Endothelial cell of umbilical vein (primary cell): ENCODE measurements at regions not wholly inside any gene's neighbourhood (a gene's known extent, or its start where the extent isn't known, plus 50 kb on each side); places are given as distances from the start of the nearest gene placed in this dataset.

ENCODE experiments used
- BruUV-seq: library from RNA; stranded (reverse); fragments of 400-500 nt; replicated peaks from 2 replicates; lab custom pipeline; 2021; lab: Mats Ljungman, UMichigan
- CTCF ChIA-PET: fragments of 300-600, 350-600 bp; sonication (Branson Sonifier 250); formaldehyde crosslinking; loops from one replicate; lab custom pipeline; 2021; ENCODE audit warnings: antibody characterized with exemption, inconsistent platforms; lab: Charles Lee
- POLR2A ChIA-PET: fragments of 300-600, 350-600 bp; sonication (Branson Sonifier 250); formaldehyde crosslinking; loops from one replicate; lab custom pipeline; 2021; ENCODE audit warnings: antibody characterized with exemption, inconsistent platforms; lab: Charles Lee
- DNase-seq: peaks from one replicate; pipeline ENCODE4 v3.0.0-alpha.2; 2011; ENCODE audit warnings: low read depth, low spot score
- FAIRE-seq: peaks from 2 replicates; lab custom pipeline; 2011; peaks lifted over from hg19 to GRCh38; lab: Jason Lieb, UNC
- H2AFZ ChIP-seq: 2 replicates; pipeline ENCODE4 v1.6.0; 2012; ENCODE audit warnings: low read depth, low read length, control low read depth, inconsistent platforms
- H3K27ac ChIP-seq: 2 replicates; pipeline ENCODE4 v1.5.1; 2011; ENCODE audit warnings: low read depth, mild to moderate bottlenecking, control low read depth, low read length, moderate library complexity; ENCODE audit not compliant: insufficient read depth
- H3K27me3 ChIP-seq, 2 experiments: 2 replicates each; pipeline versions ENCODE4 v1.6.0 to v1.6.1; 2011; ENCODE audit warnings: low read length in 2 of 2, mixed read lengths in 1 of 2; ENCODE audit not compliant: control insufficient read depth in 2 of 2, insufficient read depth in 2 of 2
- H3K36me3 ChIP-seq, 2 experiments: 2 replicates in 1 of 2; 3 replicates in 1 of 2; pipeline ENCODE4 v1.5.1; 2011; ENCODE audit warnings: low read length in 2 of 2, mild to moderate bottlenecking in 1 of 2, moderate library complexity in 1 of 2; ENCODE audit not compliant: control insufficient read depth in 2 of 2, insufficient read depth in 2 of 2; ENCODE audit errors: extremely low read depth in 1 of 2
- H3K4me1 ChIP-seq: 3 replicates; pipeline ENCODE4 v1.5.1; 2011; ENCODE audit warnings: mild to moderate bottlenecking, low read length; ENCODE audit not compliant: control insufficient read depth, insufficient read depth; ENCODE audit errors: extremely low read depth
- H3K4me2 ChIP-seq: 2 replicates; pipeline ENCODE4 v1.6.1; 2011; ENCODE audit warnings: low read length, control low read depth, mixed read lengths; ENCODE audit not compliant: insufficient read depth
- H3K4me3 ChIP-seq, 3 experiments: fragments of 200-600 bp in 1 of 3; sonication (generic), shearing (Covaris generic) in 1 of 3; replicated peaks in 1 of 3; 2 replicates each; pipeline ENCODE4 v1.5.1; 2011 to 2016; ENCODE audit warnings: control low read depth in 3 of 3, low read length in 3 of 3, mild to moderate bottlenecking in 2 of 3, inconsistent platforms in 1 of 3, low read depth in 1 of 3, moderate library complexity in 1 of 3; ENCODE audit not compliant: insufficient read depth in 1 of 3
- H3K79me2 ChIP-seq: 2 replicates; pipeline ENCODE4 v1.6.0; 2012; ENCODE audit warnings: low read length, inconsistent platforms; ENCODE audit not compliant: control insufficient read depth, insufficient read depth
- H3K9ac ChIP-seq: replicated peaks from 2 replicates; pipeline ENCODE3; 2011; ENCODE audit warnings: low read length, control low read depth; ENCODE audit not compliant: insufficient read depth; ENCODE audit errors: extremely low read depth
- H3K9me1 ChIP-seq: replicated peaks from 3 replicates; pipeline ENCODE4 v1.6.0; 2011; ENCODE audit warnings: mild to moderate bottlenecking, low read length; ENCODE audit not compliant: control insufficient read depth, insufficient read depth; ENCODE audit errors: extremely low read depth
- H3K9me3 ChIP-seq: replicated peaks from 2 replicates; pipeline ENCODE4 v1.5.1; 2012; ENCODE audit warnings: low read length, inconsistent platforms; ENCODE audit not compliant: control insufficient read depth, insufficient read depth
- H4K20me1 ChIP-seq: replicated peaks from 2 replicates; pipeline ENCODE3; 2011; ENCODE audit warnings: mild to moderate bottlenecking, low read length; ENCODE audit not compliant: control insufficient read depth, insufficient read depth; ENCODE audit errors: extremely low read depth
- CTCF ChIP-seq, 2 donors: IDR thresholded peaks; 1 replicate in 1 of 2; 2 replicates in 1 of 2; pipeline ENCODE4 v1.5.1; 2011; ENCODE audit warnings: low read length in 2 of 2, mild to moderate bottlenecking in 2 of 2, moderate library complexity in 2 of 2, control low read depth in 1 of 2, inconsistent platforms in 1 of 2, low read depth in 1 of 2; ENCODE audit not compliant: insufficient read depth in 1 of 2; ENCODE audit errors: extremely low read depth in 1 of 2
- EZH2 ChIP-seq: IDR thresholded peaks from 2 replicates; pipeline ENCODE4 v1.6.1; 2012; ENCODE audit warnings: borderline replicate concordance, low read depth, mild to moderate bottlenecking, moderate library complexity, low read length, inconsistent platforms; ENCODE audit not compliant: severe bottlenecking
- FOS ChIP-seq: IDR thresholded peaks from 2 replicates; pipeline ENCODE4 v1.6.1; 2011; ENCODE audit warnings: mild to moderate bottlenecking, low read length, moderate library complexity, borderline replicate concordance; ENCODE audit not compliant: insufficient read depth
- GATA2 ChIP-seq: IDR thresholded peaks from 2 replicates; pipeline ENCODE4 v1.7.0; 2011; ENCODE audit warnings: low read depth, mild to moderate bottlenecking, moderate library complexity, mixed read lengths, low read length; ENCODE audit not compliant: insufficient read length, insufficient read depth
- JUN ChIP-seq: IDR thresholded peaks from 2 replicates; pipeline ENCODE4 v1.6.1; 2011; ENCODE audit warnings: borderline replicate concordance, low read depth; ENCODE audit not compliant: insufficient read length, insufficient read depth
- MAX ChIP-seq: IDR thresholded peaks from 2 replicates; pipeline ENCODE4 v1.6.1; 2011; ENCODE audit not compliant: insufficient read depth, insufficient read length
- MYC ChIP-seq: IDR thresholded peaks from one replicate; pipeline ENCODE4 v1.6.1; 2011; ENCODE audit warnings: mild to moderate bottlenecking, low read depth, low read length
- POLR2A ChIP-seq: IDR thresholded peaks from 2 replicates; pipeline ENCODE4 v1.6.1; 2012; ENCODE audit warnings: low read depth, mild to moderate bottlenecking, control low read depth, low read length
- POLR2AphosphoS5 ChIP-seq: IDR thresholded peaks from 2 replicates; pipeline ENCODE4 v1.6.1; 2012; ENCODE audit warnings: low read depth, mild to moderate bottlenecking, control low read depth, low read length, moderate library complexity; ENCODE audit not compliant: insufficient read depth
- dilution Hi-C: fragments of 300-500 bp; cut with MboI; formaldehyde crosslinking; loops from one replicate; pipeline ENCODE4 v1.15.0; 2019; ENCODE audit warnings: low sequenced_read_pairs; ENCODE audit not compliant: extremely low pct_ligation_motif_present
- intact Hi-C: fragments of 100-400 bp; cut with micrococcal nuclease; formaldehyde crosslinking; loops from one replicate; pipeline ENCODE4 v1.10.0; 2022

- POLR2A ChIA-PET = no interaction called here
- TF ChIP-seq GATA2 (no peak), POLR2AphosphoS5 (no peak), MAX (no peak), EZH2 (no peak), POLR2A (no peak), MYC (no peak), FOS (no peak), CTCF (IDR thresholded peaks at IDR 0.05; ENCODE audit: extremely low read depth in 1 of 2, insufficient read depth in 1 of 2, low read depth in 1 of 2, low read length in 2 of 2) (no peak), JUN (no peak)
- H3K9me3 ChIP-seq = no peaks in the 10 kb centered on the region
- no peak overlapping the region for H2AFZ ChIP-seq
- no peak overlapping the region for H3K4me3 ChIP-seq
- no TSS peak for BruUV-seq
- no peaks in the 10 kb centered on the region for H3K27me3 ChIP-seq
- H3K4me2 ChIP-seq = no peak overlapping the region
- no peaks in the 10 kb centered on the region for H3K4me1 ChIP-seq
- H3K79me2 ChIP-seq = no peaks in the 10 kb centered on the region
- H3K9ac ChIP-seq = no peak overlapping the region
- intact Hi-C loops (loop anchor here (1.0 kb wide), 1 partner anchor 642 kb away; no protein-coding TSS in a partner anchor), dilution Hi-C loops (no loop called here)
- H3K9me1 ChIP-seq = no peaks in the 10 kb centered on the region
- CTCF ChIA-PET = interaction anchor here (0.9 to 4.3 kb wide), 10 partner anchors 402 to 921 kb away, joined by 3 to 65 read pairs (median 4); no protein-coding TSS in a partner anchor
- H3K36me3 ChIP-seq = no peaks in the 10 kb centered on the region
- H3K27ac ChIP-seq = no peak overlapping the region
- FAIRE-seq = no peak
- H4K20me1 ChIP-seq = no peaks in the 10 kb centered on the region
- no peak for DNase-seq
Measured at GRCh38 chr18:6520901-6521300, 106.2 kb upstream of the L3MBTL4 start.
